Gastroesophageal sphincter (tissue), 3 donors: ENCODE measurements at regions not wholly inside any gene's neighbourhood (a gene's known extent, or its start where the extent isn't known, plus 50 kb on each side); places are given as distances from the start of the nearest gene placed in this dataset.

Experiments
- CTCF ChIP-seq, 4 experiments: fragments of 200-600 bp in 2 of 4; fragments of 450-650 bp in 2 of 4; sonication (generic) in 1 of 4; IDR thresholded peaks; one replicate each; pipeline ENCODE4 v1.5.1; 2017 to 2019; ENCODE audit warnings: antibody characterized with exemption in 4 of 4, mild to moderate bottlenecking in 2 of 4, moderate library complexity in 2 of 4
- POLR2A ChIP-seq, 2 donors: fragments of 450-650 bp; IDR thresholded peaks; one replicate each; pipeline ENCODE4 v1.6.1; 2017; ENCODE audit warnings: antibody characterized with exemption in 2 of 2, mild to moderate bottlenecking in 2 of 2, moderate library complexity in 1 of 2

DNA sequence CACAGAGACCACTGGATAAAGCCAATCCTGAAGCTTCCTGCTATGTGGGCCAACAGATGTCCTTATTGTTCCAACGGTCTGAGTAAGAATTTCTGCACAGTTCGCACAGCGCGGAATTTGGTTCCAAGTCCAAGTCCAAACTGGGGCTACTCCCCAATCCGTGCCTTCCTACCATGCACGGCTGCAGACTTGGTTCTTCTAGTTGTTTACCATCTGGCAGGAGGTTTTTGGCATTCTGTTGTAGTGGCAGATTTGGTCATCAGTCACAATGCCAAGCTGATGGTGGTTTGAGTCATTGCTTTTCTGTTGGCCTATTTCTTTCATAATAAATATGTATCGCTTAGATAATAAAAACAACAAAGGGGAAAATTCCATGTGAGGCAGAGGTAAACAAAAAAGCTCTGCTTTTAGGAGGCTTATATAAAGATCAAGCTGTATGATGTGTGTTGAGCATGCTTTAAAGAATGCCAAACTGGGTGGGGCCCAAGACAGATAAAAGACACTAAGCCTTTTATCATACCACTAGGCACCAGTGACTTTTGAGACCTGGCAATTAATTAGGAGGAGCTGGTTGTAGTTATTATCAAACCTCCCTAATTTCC lies 52.5 kb upstream of the SYN3 start:
- TF ChIP-seq CTCF (IDR thresholded peaks at IDR 0.05): no peak
- no peak for TF ChIP-seq POLR2A (IDR thresholded peaks at IDR 0.05)
